RCC 7860 (cell line): ENCODE measurements at regions not wholly inside any gene's neighbourhood (a gene's known extent, or its start where the extent isn't known, plus 50 kb on each side); places are given as distances from the start of the nearest gene placed in this dataset.

Source experiments
- DNase-seq: peaks from one replicate; pipeline ENCODE4 v3.0.0-alpha.2; 2015; ENCODE audit warnings: low spot score
- FAIRE-seq: peaks from 2 replicates; lab custom pipeline; 2012; peaks lifted over from hg19 to GRCh38; lab: Jason Lieb, UNC

DNA sequence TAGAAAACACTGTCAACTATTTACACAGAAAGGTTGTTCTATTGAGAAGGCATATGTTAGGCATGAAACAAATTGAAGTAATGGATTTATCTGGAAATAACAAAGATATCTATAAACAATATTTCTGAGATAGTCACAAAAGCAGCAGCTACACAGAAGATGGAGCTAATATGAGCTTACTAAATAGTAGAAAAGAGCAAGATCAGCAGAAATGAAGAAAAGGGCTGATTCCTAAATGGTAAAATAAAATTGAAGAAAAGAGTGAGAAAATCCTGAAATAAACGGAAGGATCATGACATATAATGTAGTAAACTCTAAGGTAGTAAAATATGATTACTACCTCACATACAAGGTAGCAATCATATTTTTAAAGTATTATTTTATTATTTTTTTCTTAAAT lies 1263.9 kb downstream of the FSCB start:
- no peak for DNase-seq

DNA sequence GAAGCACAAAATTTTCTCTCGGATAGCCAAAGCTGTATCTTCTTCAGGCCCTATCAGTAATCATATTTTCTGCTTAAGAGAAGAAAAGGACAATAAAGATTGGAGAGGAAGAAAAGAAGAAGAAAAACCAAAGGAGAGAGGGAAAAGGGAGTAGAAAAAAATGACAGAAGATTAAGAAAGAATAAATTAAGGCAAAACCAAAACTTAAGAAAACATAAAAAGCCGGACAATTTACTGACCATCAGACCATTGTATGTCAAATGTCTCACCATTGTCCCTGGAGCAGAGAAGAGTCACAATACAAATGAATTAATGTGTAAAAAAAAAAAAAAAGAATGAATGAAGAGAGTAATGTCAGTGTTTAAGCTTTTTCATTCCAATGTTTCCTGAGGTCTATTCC lies 1274.8 kb downstream of the FSCB start:
- DNase-seq (no peak), FAIRE-seq (no peak)

More for the DNA sequence above, 1263.9 kb downstream of the FSCB start:
- no peak for FAIRE-seq

DNA sequence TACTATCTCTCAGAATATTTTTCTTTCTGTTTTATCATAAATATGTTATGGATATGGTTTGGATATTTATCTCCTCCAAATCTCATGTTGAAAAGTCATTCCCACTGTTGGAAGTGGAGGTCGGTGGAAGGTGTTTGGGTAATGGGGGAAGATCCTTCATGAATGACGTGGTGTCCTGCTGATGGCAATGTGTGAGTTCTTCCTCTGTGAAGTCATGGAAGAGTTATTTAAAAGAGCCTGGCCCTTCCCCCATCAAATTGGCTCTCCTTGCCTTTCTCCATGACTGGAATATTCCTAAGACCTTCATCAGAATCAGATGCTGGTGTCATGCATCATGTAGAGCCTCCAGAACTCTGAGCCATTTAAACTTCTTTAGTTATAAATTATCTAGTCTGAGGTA lies 1291.6 kb downstream of the FSCB start:
- FAIRE-seq: no peak
- no peak for DNase-seq

DNA sequence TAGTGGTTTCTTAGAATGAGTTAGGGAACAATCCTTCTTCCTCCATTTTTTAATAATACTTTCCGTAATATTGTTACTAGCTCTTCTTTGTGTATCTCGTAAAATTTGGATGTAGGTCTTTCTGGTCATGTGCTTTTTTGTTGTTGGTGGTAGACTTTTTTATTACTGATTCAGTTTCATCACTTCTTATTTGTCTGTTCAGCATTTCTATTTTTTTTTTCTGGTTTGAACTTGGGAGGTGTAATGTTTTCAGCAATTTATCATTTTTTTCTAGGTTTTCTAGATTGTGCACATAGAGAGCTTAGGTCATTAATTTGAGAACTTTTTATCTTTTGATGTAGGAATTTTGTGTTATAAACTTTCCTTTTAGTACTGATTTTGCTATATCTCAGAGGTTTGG lies 1299.9 kb downstream of the FSCB start:
- FAIRE-seq: no peak
- no peak for DNase-seq

DNA sequence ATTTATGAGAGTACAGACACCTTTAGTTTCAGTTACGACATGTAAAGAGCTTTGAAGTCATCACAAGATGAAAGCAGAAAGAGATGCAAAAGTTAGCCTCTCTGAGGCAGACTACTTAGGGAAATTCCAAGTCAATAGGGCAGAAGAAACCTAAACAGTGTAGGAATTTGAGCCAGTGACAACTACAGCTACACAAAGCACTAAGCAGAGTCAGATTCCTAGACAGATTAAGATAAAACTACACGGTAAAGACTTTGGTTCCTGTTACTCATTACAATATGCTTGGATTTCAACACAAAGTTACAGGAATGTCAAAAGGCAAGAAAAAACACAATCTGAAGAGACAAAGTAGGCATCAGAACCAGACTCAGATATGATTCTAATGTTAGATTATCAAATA lies 1302.3 kb downstream of the FSCB start:
- no peak for FAIRE-seq
- no peak for DNase-seq

GRCh38 chr14:43200519-43200918 lies 1306.6 kb downstream of the FSCB start:
- FAIRE-seq (no peak), DNase-seq (no peak)

- no peak for FAIRE-seq
Measured at GRCh38 chr14:43198465-43198864, 1308.6 kb downstream of the FSCB start.

GRCh38 chr14:43184540-43184939 lies 1322.5 kb downstream of the FSCB start:
- no peak for DNase-seq
- no peak for FAIRE-seq

More at GRCh38 chr14:43198465-43198864, 1308.6 kb downstream of the FSCB start:
- DNase-seq: no peak

GRCh38 chr14:43183916-43184315 lies 1323.2 kb downstream of the FSCB start:
- no peak for DNase-seq
- no peak for FAIRE-seq

DNA sequence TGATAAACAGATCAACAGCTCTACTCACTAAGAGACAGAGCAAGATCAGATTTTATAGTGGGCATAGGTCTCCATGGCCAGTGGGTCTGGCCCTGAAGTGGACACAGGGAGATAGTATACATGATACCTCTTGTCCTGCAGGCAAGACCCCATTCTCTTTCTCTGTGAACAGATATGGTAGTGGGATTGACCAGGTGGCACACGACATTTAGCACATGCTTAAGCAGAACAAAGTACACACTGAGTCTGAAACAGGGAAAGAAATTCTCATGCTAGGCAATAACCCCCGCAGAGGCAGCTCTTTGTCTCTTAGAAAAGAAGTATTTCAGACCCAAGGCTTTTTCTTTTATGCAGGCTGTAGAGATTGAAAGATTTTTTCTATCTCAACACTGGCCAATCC lies 1331.2 kb downstream of the FSCB start:
- DNase-seq (no peak), FAIRE-seq (no peak)

GRCh38 chr14:43172899-43173548 lies 1334.1 kb downstream of the FSCB start:
- FAIRE-seq: no peak

GRCh38 chr14:43169722-43170121 lies 1337.4 kb downstream of the FSCB start:
- no peak for DNase-seq

More at GRCh38 chr14:43172899-43173548, 1334.1 kb downstream of the FSCB start:
- DNase-seq: no peak

GRCh38 chr14:43168371-43168925 lies 1338.6 kb downstream of the FSCB start:
- no peak for DNase-seq
- FAIRE-seq: no peak

More at GRCh38 chr14:43169722-43170121, 1337.4 kb downstream of the FSCB start:
- FAIRE-seq: no peak

- DNase-seq: no peak
- no peak for FAIRE-seq
Measured at GRCh38 chr14:43166163-43166562, 1340.9 kb downstream of the FSCB start.

DNA sequence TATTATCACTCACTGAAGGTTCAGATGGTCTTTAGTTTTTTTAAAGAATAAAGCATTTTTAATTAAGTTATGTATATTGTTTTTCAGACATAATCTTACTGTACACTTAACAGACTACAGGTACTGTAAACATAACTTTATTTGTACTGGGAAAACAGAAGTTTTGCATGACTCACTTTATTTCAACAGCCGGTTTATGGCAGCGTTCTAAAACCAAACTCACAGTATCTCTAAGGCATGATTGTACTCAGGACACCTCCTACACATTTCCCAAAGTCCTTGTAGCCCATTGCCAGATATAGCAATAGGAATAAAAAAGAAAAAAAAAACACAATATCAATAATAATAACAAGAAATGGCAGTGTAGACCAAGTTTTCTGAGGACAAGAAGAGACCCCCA lies 1341.4 kb downstream of the FSCB start:
- FAIRE-seq (no peak), DNase-seq (no peak)

GRCh38 chr14:43161477-43161876 lies 1345.6 kb downstream of the FSCB start:
- FAIRE-seq (no peak), DNase-seq (no peak)

GRCh38 chr14:43157661-43158060 lies 1349.4 kb downstream of the FSCB start:
- DNase-seq: no peak
- FAIRE-seq: no peak

DNA sequence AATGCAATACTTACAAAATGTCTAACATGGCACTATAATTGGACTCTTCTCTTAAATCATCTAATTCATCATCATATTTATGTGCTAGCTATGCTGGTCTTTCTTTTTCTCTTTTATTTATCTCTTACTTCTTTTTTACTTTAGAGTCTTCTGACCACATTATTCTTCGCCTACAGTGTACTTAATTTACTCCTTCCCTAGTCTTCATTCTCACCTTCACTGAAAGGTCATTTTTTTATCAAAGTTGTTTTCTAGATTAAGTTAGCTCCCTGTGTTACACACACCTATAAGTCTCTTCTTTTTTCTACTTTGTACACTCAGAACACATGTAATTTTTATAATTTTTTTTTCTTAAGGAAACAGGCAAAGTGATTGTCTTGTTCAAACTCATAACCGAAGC lies 1351.2 kb downstream of the FSCB start:
- FAIRE-seq (no peak), DNase-seq (no peak)

DNA sequence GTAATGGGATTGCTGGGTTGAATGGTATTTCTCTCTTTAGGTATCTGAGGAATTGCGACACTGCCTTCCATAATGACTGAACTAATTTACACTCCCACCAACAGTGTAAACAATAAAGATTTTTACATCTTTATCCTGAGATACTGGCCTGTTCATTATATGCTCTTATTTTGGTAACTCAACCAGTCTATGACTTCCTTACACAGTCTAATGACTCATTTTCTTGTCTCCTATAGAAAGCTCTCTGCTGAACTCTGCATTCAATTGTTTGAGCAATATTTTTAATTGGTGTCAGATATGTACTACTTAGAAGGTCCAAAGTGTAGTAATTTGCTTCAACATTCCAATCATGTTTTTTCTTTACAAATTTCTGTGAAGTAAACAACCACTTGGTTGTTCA lies 1351.8 kb downstream of the FSCB start:
- DNase-seq: no peak
- no peak for FAIRE-seq

GRCh38 chr14:43147485-43147884 lies 1359.6 kb downstream of the FSCB start:
- FAIRE-seq (no peak), DNase-seq (no peak)

DNA sequence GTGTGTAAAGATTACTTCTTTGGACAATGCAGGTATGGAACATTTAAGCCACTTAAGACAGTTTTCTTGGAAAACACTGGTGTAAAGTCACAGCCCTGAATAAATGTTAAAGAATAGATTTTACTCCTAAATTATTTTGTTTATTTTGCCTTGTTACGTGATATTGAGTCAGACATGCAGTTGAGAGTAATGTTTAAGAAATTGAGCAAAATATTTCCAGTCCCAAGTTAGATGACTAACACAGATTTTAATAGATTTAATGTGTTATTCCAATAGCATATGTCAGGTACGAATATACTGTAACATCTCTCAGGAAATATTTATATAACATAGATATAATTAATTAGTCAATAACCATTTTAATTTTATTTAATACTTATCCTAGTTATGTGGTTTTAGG lies 1361.7 kb downstream of the FSCB start:
- FAIRE-seq (no peak), DNase-seq (no peak)

DNA sequence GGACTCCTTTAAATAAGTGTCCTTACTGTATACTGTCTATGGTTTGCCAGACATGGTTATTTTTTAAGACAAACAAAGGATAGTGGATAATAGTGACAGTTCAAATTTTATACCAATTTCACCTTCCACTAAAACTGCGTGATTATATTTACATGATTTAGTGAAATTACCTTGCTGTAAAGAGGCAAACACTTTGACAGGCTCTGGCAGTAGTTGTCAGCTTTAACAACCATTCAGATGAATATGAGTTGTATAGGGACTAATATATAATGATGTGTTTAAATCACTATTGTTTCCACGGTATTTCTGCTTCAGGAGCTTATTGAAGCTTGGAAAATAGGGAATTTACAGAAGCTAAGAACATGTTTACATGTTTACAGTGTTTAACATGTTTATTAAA lies 1364.0 kb downstream of the FSCB start:
- no peak for DNase-seq
- FAIRE-seq: no peak

- FAIRE-seq: no peak
- DNase-seq: no peak
Measured at GRCh38 chr14:43141636-43142191, 1365.4 kb downstream of the FSCB start.
